HUES6 (cell line): ENCODE measurements at regions not wholly inside any gene's neighbourhood (a gene's known extent, or its start where the extent isn't known, plus 50 kb on each side); places are given as distances from the start of the nearest gene placed in this dataset.

Experiments
- H3K27ac ChIP-seq: 2 replicates; pipeline ENCODE4 v1.7.0; 2013; ENCODE audit warnings: low read depth, mild to moderate bottlenecking, low read length, inconsistent platforms
- H3K27me3 ChIP-seq: 2 replicates; pipeline ENCODE4 v1.6.1; 2013; ENCODE audit warnings: low read length; ENCODE audit not compliant: control insufficient read depth, insufficient read depth
- H3K36me3 ChIP-seq: 2 replicates; pipeline ENCODE4 v1.6.1; 2013; ENCODE audit warnings: low read length; ENCODE audit not compliant: control insufficient read depth, insufficient read depth
- H3K4me1 ChIP-seq: 2 replicates; pipeline ENCODE4 v1.6.1; 2013; ENCODE audit warnings: low read length; ENCODE audit not compliant: control insufficient read depth, insufficient read depth
- H3K4me3 ChIP-seq: 2 replicates; pipeline ENCODE4 v1.5.1; 2013; ENCODE audit warnings: low read depth, low read length
- H3K9ac ChIP-seq: one replicate; pipeline ENCODE4 v1.6.1; 2013; ENCODE audit warnings: mild to moderate bottlenecking, low read length
- H3K9me3 ChIP-seq: 2 replicates; pipeline ENCODE4 v1.6.1; 2013; ENCODE audit warnings: low read depth, low read length; ENCODE audit not compliant: control insufficient read depth, insufficient read depth

DNA sequence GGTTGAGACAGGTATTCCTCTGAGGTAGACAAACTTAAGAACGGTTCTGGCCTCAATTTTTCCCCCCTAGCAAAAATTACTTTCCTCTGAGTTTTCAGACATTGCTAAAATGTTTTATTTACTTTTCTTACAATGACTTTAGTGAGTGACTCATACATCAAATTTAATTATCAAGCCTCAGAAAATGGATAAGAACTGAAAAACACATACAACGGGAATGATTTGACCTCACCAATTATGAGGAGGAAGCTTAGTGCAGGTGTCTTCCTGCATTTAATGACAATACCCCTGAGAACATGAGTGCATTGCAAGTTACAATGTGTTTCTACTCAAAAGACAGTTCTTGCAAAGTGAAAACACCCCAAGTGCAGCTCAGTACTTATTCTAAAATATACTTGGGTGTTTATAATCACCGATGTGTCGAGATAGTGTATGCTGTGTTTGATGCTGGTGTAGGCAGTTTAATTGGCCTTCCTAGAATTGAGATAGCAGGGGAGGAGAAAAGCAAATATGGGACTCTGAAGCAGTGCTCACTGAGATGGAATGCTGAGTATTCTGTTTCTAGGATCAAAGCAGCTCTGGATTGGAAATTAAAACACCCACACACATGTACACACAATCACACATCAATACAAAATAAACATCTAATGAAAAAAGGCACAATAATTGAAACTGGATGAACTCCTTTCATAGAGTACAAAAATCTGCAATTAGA lies 189.5 kb upstream of the SLC10A2 start:
- Histone ChIP-seq H3K9me3 (no peaks in the 10 kb centered on the region), H3K27me3 (no peaks in the 10 kb centered on the region), H3K36me3 (no peaks in the 10 kb centered on the region), H3K9ac (no peak overlapping the region), H3K27ac (no peak overlapping the region), H3K4me3 (no peak overlapping the region), H3K4me1 (no peaks in the 10 kb centered on the region)

DNA sequence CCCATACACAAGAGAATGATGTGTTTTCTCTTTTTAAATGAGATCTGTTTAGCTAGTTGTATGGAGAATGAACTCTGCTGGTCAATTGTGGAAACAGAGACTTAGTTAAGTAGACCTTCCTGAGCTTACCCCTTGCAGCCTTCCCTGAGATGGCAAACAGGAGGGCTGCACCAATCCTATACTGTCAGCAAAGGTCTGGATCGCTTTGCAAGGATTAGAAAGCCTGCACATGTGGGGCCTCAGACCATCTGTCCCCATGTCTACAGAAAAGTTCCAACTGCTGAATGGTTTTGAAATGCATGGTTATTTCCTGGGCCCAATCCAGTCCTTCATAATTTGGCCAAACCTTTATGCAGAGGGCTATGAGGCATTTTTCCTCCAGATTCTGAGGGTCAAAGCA lies 183.9 kb upstream of the SLC10A2 start:
- Histone ChIP-seq H3K36me3 (no peaks in the 10 kb centered on the region), H3K9ac (no peak overlapping the region), H3K27me3 (no peaks in the 10 kb centered on the region), H3K4me1 (no peaks in the 10 kb centered on the region), H3K9me3 (no peaks in the 10 kb centered on the region), H3K27ac (no peak overlapping the region), H3K4me3 (no peak overlapping the region)

- no peak overlapping the region for H3K27ac ChIP-seq
- H3K4me1 ChIP-seq, result no peaks in the 10 kb centered on the region
- H3K9ac ChIP-seq, result no peak overlapping the region
- no peaks in the 10 kb centered on the region for H3K36me3 ChIP-seq
- H3K4me3 ChIP-seq, result no peak overlapping the region
- H3K27me3 ChIP-seq, result no peaks in the 10 kb centered on the region
- H3K9me3 ChIP-seq, result no peaks in the 10 kb centered on the region
These were observed 180.5 kb upstream of the SLC10A2 start for GRCh38 chr13:103246581-103247200.

DNA sequence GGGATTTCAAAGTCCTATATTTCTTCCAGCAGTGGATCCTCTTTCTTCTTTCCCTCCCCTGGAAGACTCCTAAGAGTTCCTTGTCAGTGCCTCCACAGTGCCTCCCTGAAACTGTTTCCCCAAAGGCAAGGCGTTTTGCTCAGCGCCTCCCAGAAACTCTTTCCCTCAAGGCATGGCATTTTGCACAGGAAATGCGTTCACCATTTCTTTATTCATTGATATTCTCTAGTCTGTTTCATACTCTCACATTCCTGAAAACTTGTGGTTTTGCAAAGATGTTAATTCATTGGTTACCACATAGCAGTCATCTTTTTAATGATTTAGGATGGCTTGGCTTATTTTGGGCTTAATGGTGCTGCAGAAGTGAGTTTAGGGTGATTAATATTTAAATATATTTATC lies 177.3 kb upstream of the SLC10A2 start:
- Histone ChIP-seq H3K27me3 (no peaks in the 10 kb centered on the region), H3K36me3 (no peaks in the 10 kb centered on the region), H3K4me1 (no peaks in the 10 kb centered on the region), H3K9ac (no peak overlapping the region), H3K27ac (no peak overlapping the region), H3K9me3 (no peaks in the 10 kb centered on the region), H3K4me3 (no peak overlapping the region)

DNA sequence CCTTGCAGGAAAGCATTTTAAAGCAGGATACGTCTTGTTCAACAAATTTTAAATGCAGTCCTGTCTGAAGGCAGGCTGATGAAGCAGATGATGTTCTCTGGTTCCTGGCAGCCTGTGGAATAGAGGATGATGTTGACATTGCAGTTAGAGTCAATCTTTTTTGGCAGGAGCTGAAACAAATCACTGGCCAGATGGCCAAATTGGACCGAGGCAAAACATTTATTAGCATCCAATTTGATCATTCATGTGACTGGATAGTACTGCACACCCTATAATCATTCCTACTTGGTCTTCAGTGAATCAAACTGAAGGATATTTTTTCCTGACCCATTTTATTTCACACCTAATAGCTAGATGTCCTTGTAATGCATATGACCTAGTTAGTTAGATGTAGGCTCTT lies 172.2 kb upstream of the SLC10A2 start:
- Histone ChIP-seq H3K27me3 (no peaks in the 10 kb centered on the region), H3K9ac (no peak overlapping the region), H3K27ac (no peak overlapping the region)

GRCh38 chr13:103236213-103236612 lies 170.0 kb upstream of the SLC10A2 start:
- Histone ChIP-seq H3K27ac (no peak overlapping the region), H3K36me3 (no peaks in the 10 kb centered on the region), H3K4me1 (no peaks in the 10 kb centered on the region), H3K27me3 (no peaks in the 10 kb centered on the region), H3K9ac (no peak overlapping the region), H3K9me3 (peaks cover 23% of the 10 kb centered on the region), H3K4me3 (no peak overlapping the region)

More for the DNA sequence above, 172.2 kb upstream of the SLC10A2 start:
- no peaks in the 10 kb centered on the region for H3K36me3 ChIP-seq
- no peak overlapping the region for H3K4me3 ChIP-seq
- H3K4me1 ChIP-seq, result no peaks in the 10 kb centered on the region
- H3K9me3 ChIP-seq, result peaks cover 10% of the 10 kb centered on the region

DNA sequence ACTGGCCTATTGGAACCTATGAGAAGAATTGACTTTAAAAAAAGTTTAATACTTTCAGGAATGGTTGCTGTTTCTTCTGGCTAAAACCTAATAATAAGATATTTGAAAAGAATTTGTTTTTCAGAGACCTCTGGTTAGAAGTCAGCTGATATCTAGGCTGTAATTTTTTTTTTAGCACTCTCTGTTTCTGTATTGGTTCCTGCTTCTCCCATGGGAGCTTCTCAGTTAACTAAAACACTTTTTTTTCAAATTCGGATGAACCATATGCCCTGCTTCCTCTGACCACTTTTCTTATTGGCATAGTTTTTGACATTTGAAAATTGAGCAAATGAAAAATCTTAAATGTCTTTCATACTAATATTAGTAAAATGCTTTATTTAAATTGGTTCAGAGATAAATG lies 163.5 kb upstream of the SLC10A2 start:
- H3K27ac ChIP-seq, result no peak overlapping the region

DNA sequence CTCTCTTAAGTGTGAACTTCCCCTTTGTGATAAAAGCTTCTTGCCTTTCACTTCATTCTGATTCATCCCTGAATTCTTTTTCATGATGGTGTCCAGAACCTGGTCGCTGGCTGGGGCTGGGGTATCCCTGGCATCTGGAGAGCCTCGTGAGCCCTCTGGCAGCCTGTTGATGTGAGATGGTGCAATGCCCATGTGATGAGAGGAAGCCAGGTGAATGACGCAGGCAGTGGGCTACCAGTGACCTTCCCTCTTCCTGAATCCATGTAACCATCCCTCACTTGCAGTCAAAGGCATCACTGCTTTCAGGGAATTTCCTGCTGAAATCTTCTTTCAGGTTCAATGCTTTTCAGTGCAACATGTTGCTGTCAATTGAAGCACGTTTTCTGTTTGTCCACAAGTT lies 158.6 kb upstream of the SLC10A2 start:
- no peaks in the 10 kb centered on the region for H3K27me3 ChIP-seq
- H3K36me3 ChIP-seq, result no peaks in the 10 kb centered on the region
- no peaks in the 10 kb centered on the region for H3K9me3 ChIP-seq
- no peaks in the 10 kb centered on the region for H3K4me1 ChIP-seq
- no peak overlapping the region for H3K27ac ChIP-seq
- no peak overlapping the region for H3K9ac ChIP-seq
- H3K4me3 ChIP-seq, result no peak overlapping the region

More for the DNA sequence above, 163.5 kb upstream of the SLC10A2 start:
- H3K4me3 ChIP-seq, result no peak overlapping the region
- no peaks in the 10 kb centered on the region for H3K36me3 ChIP-seq
- H3K9ac ChIP-seq, result no peak overlapping the region
- peaks cover 25% of the 10 kb centered on the region for H3K9me3 ChIP-seq
- no peaks in the 10 kb centered on the region for H3K27me3 ChIP-seq
- no peaks in the 10 kb centered on the region for H3K4me1 ChIP-seq

DNA sequence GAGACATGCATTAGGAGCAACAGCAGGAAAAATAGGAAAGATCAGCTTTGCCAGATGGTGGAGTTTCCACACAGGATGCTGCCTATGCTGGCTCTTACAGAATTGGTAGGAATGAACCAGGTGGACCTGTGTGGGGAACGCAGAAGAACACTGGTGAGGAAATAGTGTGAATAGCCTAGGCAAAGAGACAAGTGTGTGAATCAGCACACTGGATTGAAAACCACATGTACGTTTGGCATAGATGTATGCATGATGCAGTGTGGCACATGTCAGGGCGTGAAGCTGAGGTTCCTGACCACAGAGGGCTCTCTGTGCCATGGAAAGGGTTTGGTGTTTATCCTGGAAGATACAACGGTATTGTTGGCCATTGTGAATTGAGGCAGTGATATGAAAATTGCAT lies 156.5 kb upstream of the SLC10A2 start:
- Histone ChIP-seq H3K4me1 (no peaks in the 10 kb centered on the region), H3K27ac (no peak overlapping the region), H3K27me3 (no peaks in the 10 kb centered on the region), H3K4me3 (no peak overlapping the region), H3K36me3 (no peaks in the 10 kb centered on the region), H3K9ac (no peak overlapping the region), H3K9me3 (no peaks in the 10 kb centered on the region)

- Histone ChIP-seq H3K9me3 (no peaks in the 10 kb centered on the region), H3K27me3 (no peaks in the 10 kb centered on the region), H3K36me3 (no peaks in the 10 kb centered on the region), H3K4me3 (no peak overlapping the region), H3K9ac (no peak overlapping the region), H3K27ac (no peak overlapping the region), H3K4me1 (no peaks in the 10 kb centered on the region)
These were observed 152.0 kb upstream of the SLC10A2 start for GRCh38 chr13:103218253-103218652.

DNA sequence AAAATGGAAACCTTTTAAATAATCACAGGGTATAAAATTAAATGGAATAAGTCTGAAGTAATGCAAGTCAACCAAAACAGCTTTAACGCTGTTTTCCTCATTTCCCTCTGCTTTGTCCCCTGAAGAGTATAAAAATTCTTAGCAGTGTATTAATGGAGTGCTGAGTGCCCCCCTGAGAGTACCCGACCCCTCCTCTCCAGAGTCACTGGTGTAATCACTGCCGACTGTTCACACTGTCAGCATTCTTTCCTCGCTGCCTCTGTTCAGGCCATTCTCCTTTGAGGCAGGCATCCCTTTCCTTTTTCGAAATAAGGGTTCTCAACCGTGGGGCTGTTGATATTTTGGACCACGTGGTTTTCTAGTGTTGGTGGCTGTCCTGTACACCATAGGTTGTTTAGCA lies 146.9 kb upstream of the SLC10A2 start:
- H3K9ac ChIP-seq, result no peak overlapping the region
- H3K9me3 ChIP-seq, result no peaks in the 10 kb centered on the region
- H3K27me3 ChIP-seq, result no peaks in the 10 kb centered on the region
- H3K27ac ChIP-seq, result no peak overlapping the region
- no peaks in the 10 kb centered on the region for H3K36me3 ChIP-seq
- H3K4me3 ChIP-seq, result no peak overlapping the region
- no peaks in the 10 kb centered on the region for H3K4me1 ChIP-seq
